Naive thymus-derived CD8-positive, alpha-beta T cell (primary cell): ENCODE measurements at regions not wholly inside any gene's neighbourhood (a gene's known extent, or its start where the extent isn't known, plus 50 kb on each side); places are given as distances from the start of the nearest gene placed in this dataset.

Source experiments
- ATAC-seq, 2 donors: fragments of 150-1000 bp; cut with Tn5 transposase in 1 of 2; sonication (Bioruptor Pico), chemical (Tn5 transposase) in 1 of 2; 1 replicate in 1 of 2; 2 replicates in 1 of 2; pipeline ENCODE4 v1.10.0; 2021; ENCODE audit warnings: mild to moderate bottlenecking in 2 of 2, moderate library complexity in 2 of 2
- POLR2A ChIA-PET: fragments of 350-600 bp; sonication (Branson Sonifier 250); formaldehyde crosslinking; loops from one replicate; lab custom pipeline; 2021; ENCODE audit warnings: antibody characterized with exemption; lab: Charles Lee
- DNase-seq, 10 donors: peaks; one replicate each; pipeline versions ENCODE4 v3.0.0 to v3.0.0-alpha.2; 2020 to 2022
- H3K27ac Mint-ChIP-seq, 10 donors: one replicate each; pipeline ENCODE4 v1.8.0; 2020 to 2022; ENCODE audit warnings: mild to moderate bottlenecking in 10 of 10, mixed read lengths in 10 of 10, moderate library complexity in 4 of 10, inconsistent platforms in 1 of 10
- H3K27me3 Mint-ChIP-seq, 5 donors: one replicate each; pipeline ENCODE4 v1.8.0; 2021 to 2022; ENCODE audit warnings: mixed read lengths in 5 of 5
- H3K36me3 Mint-ChIP-seq, 3 donors: one replicate each; pipeline ENCODE4 v1.8.0; 2020 to 2022; ENCODE audit warnings: mixed read lengths in 3 of 3, mild to moderate bottlenecking in 2 of 3, inconsistent platforms in 1 of 3
- H3K4me1 Mint-ChIP-seq, 4 donors: one replicate each; pipeline ENCODE4 v1.8.0; 2021 to 2022; ENCODE audit warnings: mixed read lengths in 4 of 4
- H3K4me3 Mint-ChIP-seq, 10 donors: one replicate each; pipeline ENCODE4 v1.8.0; 2020 to 2022; ENCODE audit warnings: mild to moderate bottlenecking in 10 of 10, mixed read lengths in 10 of 10, moderate library complexity in 6 of 10, inconsistent platforms in 1 of 10
- H3K9me3 Mint-ChIP-seq, 9 donors: one replicate each; pipeline ENCODE4 v1.8.0; 2020 to 2022; ENCODE audit warnings: mixed read lengths in 9 of 9, mild to moderate bottlenecking in 3 of 9, inconsistent platforms in 1 of 9, moderate library complexity in 1 of 9

DNA sequence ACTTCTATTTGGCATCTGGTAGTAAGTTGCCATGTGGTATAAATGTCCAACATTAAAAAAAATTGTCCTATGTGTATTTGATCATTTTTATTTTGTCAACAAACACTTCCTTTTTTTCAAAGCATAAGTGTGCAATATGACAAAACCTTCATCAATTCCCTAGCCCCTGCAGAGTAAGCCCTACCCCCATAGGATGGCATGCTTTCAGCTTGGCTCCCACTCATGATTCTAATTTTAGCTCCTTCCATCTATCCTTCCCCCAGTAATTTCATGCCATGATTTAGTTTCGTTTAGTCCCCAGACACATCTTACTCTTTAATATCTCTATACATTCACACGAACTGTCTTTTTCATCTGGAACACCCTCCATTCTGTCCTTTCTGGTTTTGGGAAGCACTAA lies 250.6 kb upstream of the RAG2 start:
- no peaks in the 10 kb centered on the region for H3K4me1 Mint-ChIP-seq
- peaks cover 0 to 11% (median 0%) of the 10 kb centered on the region in 9 donors for H3K9me3 Mint-ChIP-seq
- DNase-seq: no peak
- H3K36me3 Mint-ChIP-seq: no peaks in the 10 kb centered on the region
- H3K27ac Mint-ChIP-seq: no peak overlapping the region
- no peak for ATAC-seq
- peaks cover 0 to 5% (median 2%) of the 10 kb centered on the region in 5 donors for H3K27me3 Mint-ChIP-seq
- no peak overlapping the region for H3K4me3 Mint-ChIP-seq
- POLR2A ChIA-PET: no interaction called here

DNA sequence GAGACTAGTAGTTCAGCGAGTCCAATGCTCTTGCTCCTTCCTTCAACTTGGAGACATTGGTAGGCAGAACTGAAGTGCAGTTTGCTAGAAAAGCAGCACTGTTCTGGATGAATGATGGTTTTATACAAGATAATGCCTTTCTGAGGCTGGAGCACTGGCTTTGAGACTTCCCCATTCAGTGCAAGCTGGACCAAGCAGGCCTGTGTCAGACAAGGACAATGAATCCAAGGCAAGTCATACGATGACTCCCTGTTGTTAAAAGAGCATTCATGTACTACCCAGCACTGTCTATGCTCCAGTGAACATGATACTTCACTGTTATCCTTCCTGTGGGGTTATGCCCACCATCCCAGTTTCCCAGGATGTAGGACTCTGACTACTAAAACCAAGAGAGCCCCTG lies 242.3 kb upstream of the RAG2 start:
- peaks cover 2 to 12% (median 6%) of the 10 kb centered on the region in 5 donors for H3K27me3 Mint-ChIP-seq
- POLR2A ChIA-PET: no interaction called here
- no peaks in the 10 kb centered on the region for H3K4me1 Mint-ChIP-seq
- H3K27ac Mint-ChIP-seq: no peak overlapping the region
- no peak overlapping the region for H3K4me3 Mint-ChIP-seq
- no peaks in the 10 kb centered on the region for H3K9me3 Mint-ChIP-seq
- DNase-seq (no peak), ATAC-seq (no peak)
- H3K36me3 Mint-ChIP-seq: peaks cover 0 to 5% (median 0%) of the 10 kb centered on the region in 3 donors

DNA sequence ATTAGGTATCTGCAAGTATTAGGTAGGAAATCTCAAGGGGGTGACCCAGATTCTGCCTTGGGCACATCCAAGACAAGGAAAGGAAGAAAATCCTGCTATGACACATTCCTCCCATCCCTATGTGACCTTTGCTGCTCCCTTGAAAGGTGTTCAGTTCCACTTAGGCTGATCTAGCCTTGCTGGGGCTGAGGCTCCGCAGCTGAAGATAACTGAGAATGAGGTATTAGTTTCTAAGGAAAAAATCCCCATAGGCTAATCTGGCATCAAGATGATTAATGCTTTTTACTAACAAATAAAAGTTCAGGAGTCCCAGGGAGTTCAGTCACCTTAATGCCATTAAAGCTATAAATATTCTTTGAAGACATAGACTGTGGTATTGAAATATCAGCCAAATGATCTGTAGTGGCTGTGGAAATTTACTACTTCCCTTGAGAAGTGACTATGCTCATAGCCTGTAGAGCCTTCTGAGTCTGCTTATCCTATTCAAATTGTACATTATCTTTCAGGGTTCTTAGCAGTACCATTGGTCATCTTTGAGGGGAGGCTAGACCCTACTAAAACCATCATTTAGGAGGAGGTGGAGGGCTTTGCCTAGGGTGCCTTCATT lies 239.9 kb upstream of the RAG2 start:
- ATAC-seq: no peak
- no peak for DNase-seq
- POLR2A ChIA-PET: no interaction called here
- Mint-ChIP-seq H3K4me1 (no peaks in the 10 kb centered on the region), H3K9me3 (peaks cover 0 to 3% (median 0%) of the 10 kb centered on the region in 9 donors), H3K4me3 (no peak overlapping the region), H3K27me3 (peaks cover 2 to 12% (median 9%) of the 10 kb centered on the region in 5 donors), H3K27ac (no peak overlapping the region), H3K36me3 (peaks cover 0 to 5% (median 0%) of the 10 kb centered on the region in 3 donors)

DNA sequence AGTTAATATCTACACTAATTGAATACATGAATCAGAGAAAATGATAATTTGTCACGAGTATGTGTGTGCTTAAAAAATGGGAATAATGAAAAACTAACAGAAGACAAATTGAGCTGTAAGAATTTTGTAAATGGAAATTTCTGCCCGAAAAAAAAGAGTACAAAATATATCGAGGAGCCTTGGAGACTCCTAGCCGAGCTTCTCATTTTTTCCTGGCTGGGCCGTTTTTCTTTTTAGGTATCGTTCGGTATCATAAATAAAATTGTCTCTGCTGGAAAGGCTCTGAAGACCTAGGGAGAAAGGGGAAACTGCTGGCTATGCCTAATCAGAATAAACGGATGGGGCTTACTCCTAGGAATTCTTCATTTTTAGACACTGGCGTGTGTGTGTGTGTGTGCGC lies 227.2 kb upstream of the RAG2 start:
- peaks cover 0 to 3% (median 2%) of the 10 kb centered on the region in 5 donors for H3K27me3 Mint-ChIP-seq
- H3K9me3 Mint-ChIP-seq: peaks cover 0 to 6% (median 2%) of the 10 kb centered on the region in 9 donors
- ATAC-seq: no peak
- H3K4me1 Mint-ChIP-seq: no peaks in the 10 kb centered on the region
- no peak overlapping the region for H3K4me3 Mint-ChIP-seq
- DNase-seq: no peak
- H3K27ac Mint-ChIP-seq: no peak overlapping the region
- H3K36me3 Mint-ChIP-seq: no peaks in the 10 kb centered on the region
- POLR2A ChIA-PET: no interaction called here

DNA sequence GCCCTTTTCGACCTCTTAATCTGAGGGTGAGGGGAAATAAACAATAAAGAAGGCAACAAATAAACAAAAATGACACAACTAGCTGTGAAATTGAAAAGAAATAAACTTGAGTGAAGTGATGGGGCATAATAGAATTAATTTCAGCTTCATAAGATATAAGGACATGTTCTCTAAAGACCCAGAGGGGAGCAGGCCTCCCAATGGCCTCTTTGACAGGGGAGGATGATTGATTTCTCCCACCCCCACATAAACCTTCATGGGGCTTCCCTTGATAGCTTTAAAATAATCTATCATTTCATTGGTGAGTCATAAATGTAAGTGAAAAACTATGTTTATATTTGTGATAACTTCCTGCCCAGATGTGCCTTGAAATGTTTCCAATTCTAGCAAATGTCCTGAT lies 226.3 kb upstream of the RAG2 start:
- DNase-seq (no peak), ATAC-seq (no peak)
- Mint-ChIP-seq H3K27ac (no peak overlapping the region), H3K27me3 (peaks cover 0 to 9% (median 2%) of the 10 kb centered on the region in 5 donors), H3K9me3 (peaks cover 0 to 10% (median 4%) of the 10 kb centered on the region in 9 donors), H3K4me3 (no peak overlapping the region), H3K4me1 (no peaks in the 10 kb centered on the region), H3K36me3 (no peaks in the 10 kb centered on the region)
- POLR2A ChIA-PET: no interaction called here

DNA sequence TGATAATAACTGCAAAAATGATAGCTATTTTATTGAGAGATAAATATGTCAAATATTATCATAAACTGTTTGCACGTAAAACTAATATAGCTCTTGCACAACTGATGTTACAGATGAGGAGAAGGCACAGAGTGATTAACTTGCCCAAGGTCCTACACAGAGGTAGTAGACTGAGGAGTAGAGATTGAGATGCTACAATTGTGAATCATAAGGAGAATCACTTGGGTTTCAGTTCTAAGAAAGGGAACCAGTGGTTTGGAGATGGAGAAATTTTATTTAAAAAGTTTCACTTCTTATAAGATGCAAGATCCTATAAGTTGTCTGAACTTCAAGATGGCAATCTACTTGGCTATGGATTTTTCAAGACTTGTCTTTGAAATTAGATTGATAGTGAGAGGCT lies 224.8 kb upstream of the RAG2 start:
- ATAC-seq (no peak), DNase-seq (no peak)
- H3K27ac Mint-ChIP-seq: peak overlapping the region in 1 of 10 donors; percentile 25
- H3K4me1 Mint-ChIP-seq: no peaks in the 10 kb centered on the region
- no peak overlapping the region for H3K4me3 Mint-ChIP-seq
- peaks cover 0 to 11% (median 0%) of the 10 kb centered on the region in 9 donors for H3K9me3 Mint-ChIP-seq
- peaks cover 0 to 17% (median 3%) of the 10 kb centered on the region in 5 donors for H3K27me3 Mint-ChIP-seq
- H3K36me3 Mint-ChIP-seq: no peaks in the 10 kb centered on the region
- POLR2A ChIA-PET: no interaction called here

DNA sequence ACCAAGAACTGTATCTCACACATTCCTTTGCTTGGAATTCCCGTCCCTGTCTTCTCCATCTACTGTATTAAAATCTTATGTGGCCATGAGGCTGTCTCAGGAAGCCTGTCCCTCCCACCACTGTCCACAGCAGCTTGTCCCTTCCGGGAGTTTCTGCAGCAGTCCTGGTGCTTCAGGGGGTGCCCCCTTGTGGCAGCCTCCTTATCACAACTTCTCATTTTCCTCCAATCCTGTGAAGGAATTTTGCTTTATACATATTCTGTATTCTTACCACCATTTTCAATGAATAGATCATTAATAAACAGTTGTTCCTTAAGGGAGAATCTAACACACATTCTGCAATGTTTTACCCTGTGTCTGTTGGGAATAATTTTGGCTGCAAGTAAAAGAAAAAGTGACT lies 220.4 kb upstream of the RAG2 start:
- Mint-ChIP-seq H3K4me3 (no peak overlapping the region), H3K27me3 (peaks cover 2 to 17% (median 5%) of the 10 kb centered on the region in 5 donors), H3K4me1 (no peaks in the 10 kb centered on the region), H3K27ac (no peak overlapping the region), H3K9me3 (peaks cover 0 to 11% (median 0%) of the 10 kb centered on the region in 9 donors), H3K36me3 (no peaks in the 10 kb centered on the region)
- DNase-seq (no peak), ATAC-seq (no peak)
- POLR2A ChIA-PET: no interaction called here

DNA sequence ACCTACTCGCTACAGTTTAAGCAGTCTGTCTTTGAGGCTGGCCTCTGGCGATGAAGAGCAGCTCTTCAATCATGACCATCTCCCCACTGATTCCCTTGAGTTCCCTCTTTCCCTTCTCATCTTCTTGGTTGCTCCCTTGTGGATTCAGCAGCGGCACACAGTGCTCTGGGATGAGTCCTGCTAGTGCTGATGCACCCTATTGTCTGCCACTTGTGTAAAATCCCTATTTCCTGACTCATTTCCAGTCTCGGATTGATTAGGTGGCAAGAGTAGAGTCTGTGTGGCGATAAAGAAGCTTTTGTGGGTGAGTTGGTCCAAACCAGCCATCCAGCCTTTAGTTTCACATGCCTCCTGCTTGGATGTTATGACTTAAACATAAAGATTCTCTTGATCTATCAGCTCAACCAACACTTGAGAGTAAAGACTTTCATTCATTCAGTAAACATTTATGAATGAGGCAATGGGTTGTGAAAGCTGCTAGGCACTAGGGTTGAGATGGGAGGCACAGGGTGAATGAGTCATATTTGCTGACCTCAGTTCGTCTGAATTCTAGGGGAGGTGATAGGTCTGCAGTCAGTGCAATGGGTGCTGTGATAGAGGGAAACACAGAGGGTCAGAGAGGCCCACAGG lies 219.4 kb upstream of the RAG2 start:
- DNase-seq (no peak), ATAC-seq (no peak)
- Mint-ChIP-seq H3K36me3 (no peaks in the 10 kb centered on the region), H3K4me3 (no peak overlapping the region), H3K4me1 (no peaks in the 10 kb centered on the region), H3K27me3 (peaks cover 2 to 17% (median 5%) of the 10 kb centered on the region in 5 donors), H3K27ac (no peak overlapping the region), H3K9me3 (peaks cover 0 to 11% (median 0%) of the 10 kb centered on the region in 9 donors)
- POLR2A ChIA-PET: no interaction called here

DNA sequence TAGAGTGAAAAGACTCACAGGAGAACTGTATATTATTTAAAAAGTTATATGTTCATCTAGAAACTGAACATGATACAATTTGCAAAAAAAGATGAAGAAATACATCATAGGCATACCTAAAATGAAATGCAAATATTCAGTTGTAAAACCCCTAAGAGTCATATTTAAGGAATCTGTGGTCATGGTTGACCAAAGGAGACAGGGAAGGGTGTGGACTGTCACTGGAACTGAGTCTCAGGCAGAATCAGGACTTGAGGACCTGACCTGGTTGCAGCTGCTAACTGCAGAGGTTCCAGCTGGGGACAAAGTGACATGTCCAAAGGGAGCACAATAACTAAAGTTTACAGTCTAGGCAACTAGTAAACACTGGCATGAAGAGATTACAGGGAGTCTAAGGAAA lies 211.3 kb upstream of the RAG2 start:
- Mint-ChIP-seq H3K36me3 (no peaks in the 10 kb centered on the region), H3K4me1 (no peaks in the 10 kb centered on the region), H3K9me3 (no peaks in the 10 kb centered on the region), H3K4me3 (no peak overlapping the region), H3K27me3 (peaks cover 0 to 16% (median 1%) of the 10 kb centered on the region in 5 donors), H3K27ac (no peak overlapping the region)
- ATAC-seq (no peak), DNase-seq (no peak)
- POLR2A ChIA-PET: no interaction called here

DNA sequence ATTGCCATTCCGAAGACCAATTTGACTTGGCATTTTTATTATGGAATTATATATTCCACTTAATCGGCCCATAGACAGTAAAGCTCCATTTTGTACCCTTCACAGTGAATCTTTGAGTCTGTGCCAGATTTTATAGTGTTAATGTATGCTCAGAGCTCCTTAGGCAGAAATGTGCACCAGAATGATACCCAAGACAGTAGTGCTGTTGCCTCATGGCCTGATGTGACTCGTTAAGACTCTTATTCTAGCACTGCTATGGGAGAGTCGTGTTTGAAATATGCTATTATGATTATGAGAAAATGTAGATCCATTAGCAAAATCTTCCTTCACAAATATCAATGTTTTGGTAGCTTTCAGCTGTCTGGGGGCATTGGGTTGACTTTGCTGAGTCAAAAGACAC lies 209.8 kb upstream of the RAG2 start:
- ATAC-seq: no peak
- H3K4me1 Mint-ChIP-seq: no peaks in the 10 kb centered on the region
- peaks cover 0 to 17% (median 1%) of the 10 kb centered on the region in 5 donors for H3K27me3 Mint-ChIP-seq

DNA sequence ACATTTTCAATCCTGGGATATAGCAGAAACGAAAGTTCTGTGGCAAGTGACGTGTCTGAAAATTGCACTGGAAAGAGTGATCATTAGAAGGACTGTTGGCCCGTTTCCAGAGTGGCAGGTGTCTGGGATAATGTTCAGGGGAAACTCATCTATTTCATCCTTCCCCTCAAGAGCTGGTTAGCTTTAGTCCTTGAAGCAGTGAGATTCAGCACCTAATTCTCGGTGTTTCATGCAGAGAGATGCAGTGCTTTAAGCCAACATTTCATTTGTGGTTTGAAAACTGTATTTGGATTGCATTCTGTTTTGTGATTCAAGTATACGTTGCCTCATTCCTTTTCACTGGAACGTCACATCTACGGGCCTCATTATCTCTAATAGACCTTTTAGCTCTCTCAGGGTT lies 205.0 kb upstream of the RAG2 start:
- Mint-ChIP-seq H3K36me3 (no peaks in the 10 kb centered on the region), H3K4me3 (no peak overlapping the region), H3K27ac (no peak overlapping the region), H3K27me3 (peaks cover 1 to 21% (median 4%) of the 10 kb centered on the region in 5 donors), H3K4me1 (no peaks in the 10 kb centered on the region), H3K9me3 (no peaks in the 10 kb centered on the region)
- ATAC-seq (no peak), DNase-seq (no peak)
- POLR2A ChIA-PET: no interaction called here

More for the DNA sequence above, 209.8 kb upstream of the RAG2 start:
- POLR2A ChIA-PET: no interaction called here
- no peak for DNase-seq
- Mint-ChIP-seq H3K27ac (no peak overlapping the region), H3K9me3 (no peaks in the 10 kb centered on the region), H3K36me3 (no peaks in the 10 kb centered on the region), H3K4me3 (no peak overlapping the region)

DNA sequence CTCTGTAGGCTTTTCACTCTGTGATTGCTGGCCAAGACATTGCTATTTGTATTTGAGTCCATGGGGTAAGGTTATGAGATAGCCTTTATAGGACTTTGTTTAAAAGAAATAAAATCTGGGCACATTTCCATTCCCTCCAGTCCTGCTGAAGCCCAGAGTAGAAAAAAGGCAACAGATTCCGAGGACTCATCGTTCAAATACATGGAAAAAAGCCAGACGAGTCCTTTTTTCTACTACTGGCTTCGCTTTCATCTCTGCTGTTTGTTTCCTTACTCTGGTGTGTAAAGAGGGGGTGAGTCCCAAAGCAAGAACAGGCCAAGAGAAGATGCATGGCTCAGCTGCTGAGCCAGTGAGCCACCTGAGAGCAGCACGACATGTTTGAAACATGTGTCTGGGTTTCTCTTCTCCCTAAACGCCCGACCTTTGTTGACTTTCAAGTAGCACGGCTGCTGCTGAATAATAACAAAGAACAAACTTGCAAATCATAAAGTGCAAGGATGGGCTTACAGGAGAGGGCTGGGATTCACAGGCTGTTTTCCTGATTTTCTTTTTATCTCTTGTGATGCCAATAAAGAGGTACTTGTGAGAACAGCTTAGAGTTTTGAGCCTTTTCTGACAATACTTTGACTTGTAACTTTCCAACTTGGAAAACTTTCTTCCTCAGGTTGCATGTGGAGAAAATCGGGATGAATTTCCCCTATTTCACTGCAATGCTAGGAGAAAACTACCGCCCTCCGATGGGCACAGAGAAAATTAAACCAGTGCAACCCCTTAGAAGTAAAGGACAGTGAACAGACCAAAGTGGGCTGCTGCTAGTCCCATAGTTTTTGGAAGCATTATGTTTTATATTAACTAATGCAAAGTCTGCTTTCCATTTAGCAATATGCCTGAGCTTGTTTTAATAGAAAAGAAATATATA lies 195.2 kb upstream of the RAG2 start:
- Mint-ChIP-seq H3K9me3 (no peaks in the 10 kb centered on the region), H3K27me3 (peaks cover 0 to 8% (median 3%) of the 10 kb centered on the region in 5 donors), H3K36me3 (no peaks in the 10 kb centered on the region), H3K4me3 (no peak overlapping the region), H3K4me1 (no peaks in the 10 kb centered on the region), H3K27ac (no peak overlapping the region)
- ATAC-seq: no peak
- DNase-seq: no peak
- POLR2A ChIA-PET: no interaction called here

DNA sequence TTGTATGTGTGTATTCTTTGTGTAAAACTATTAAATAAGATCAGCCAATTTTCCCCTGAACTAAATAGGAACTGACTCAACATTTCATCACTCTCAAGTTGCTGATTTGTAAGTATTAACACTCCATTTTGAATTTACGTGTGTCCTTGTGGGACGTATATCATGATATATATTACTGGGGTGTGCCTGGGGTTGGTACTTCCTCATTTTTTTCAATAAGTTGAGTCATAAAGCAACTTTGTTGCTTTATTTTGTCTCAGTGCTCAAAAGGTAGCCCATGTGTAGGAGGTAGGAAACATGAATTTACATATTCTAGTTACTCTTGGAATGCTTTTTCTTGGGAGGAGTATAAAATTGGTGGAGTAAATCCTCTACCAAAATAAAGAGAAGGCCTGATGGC lies 193.9 kb upstream of the RAG2 start:
- Mint-ChIP-seq H3K4me3 (no peak overlapping the region), H3K4me1 (no peaks in the 10 kb centered on the region), H3K27me3 (peaks cover 0 to 10% (median 4%) of the 10 kb centered on the region in 5 donors), H3K36me3 (no peaks in the 10 kb centered on the region), H3K27ac (no peak overlapping the region), H3K9me3 (no peaks in the 10 kb centered on the region)
- ATAC-seq: no peak
- POLR2A ChIA-PET: no interaction called here
- no peak for DNase-seq
